Endometrial microvascular endothelial cells (primary cell): ENCODE measurements at regions not wholly inside any gene's neighbourhood (a gene's known extent, or its start where the extent isn't known, plus 50 kb on each side); places are given as distances from the start of the nearest gene placed in this dataset.

Experiments
- in situ Hi-C: cut with HindIII; loops from 2 replicates; pipeline ENCODE4 v1.10.0; 2017; ENCODE audit warnings: low sequenced_read_pairs, low pct_unique_long_range_greater_than_20kb; ENCODE audit errors: inconsistent ontology term

DNA sequence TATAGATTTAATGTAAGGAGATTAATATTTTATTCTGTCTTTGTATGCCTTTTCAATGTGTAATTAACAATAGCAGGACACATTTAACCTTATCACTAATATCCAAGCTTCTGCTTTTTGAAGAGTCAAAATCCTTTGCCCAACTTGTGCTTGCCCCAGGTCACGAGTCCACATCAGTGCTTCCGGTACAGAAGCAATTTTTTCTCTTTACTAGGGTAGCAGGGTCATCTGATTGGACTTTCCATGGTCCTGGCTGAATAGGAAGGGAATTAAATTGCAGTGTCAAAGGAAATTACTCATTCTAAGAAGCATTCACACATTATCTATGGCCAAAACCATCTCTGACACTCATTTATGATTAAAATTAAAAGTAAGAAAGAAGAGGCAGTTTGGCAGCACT is 460.5 kb upstream of the ADGRL2 start:
- in situ Hi-C loops, result no loop called here

DNA sequence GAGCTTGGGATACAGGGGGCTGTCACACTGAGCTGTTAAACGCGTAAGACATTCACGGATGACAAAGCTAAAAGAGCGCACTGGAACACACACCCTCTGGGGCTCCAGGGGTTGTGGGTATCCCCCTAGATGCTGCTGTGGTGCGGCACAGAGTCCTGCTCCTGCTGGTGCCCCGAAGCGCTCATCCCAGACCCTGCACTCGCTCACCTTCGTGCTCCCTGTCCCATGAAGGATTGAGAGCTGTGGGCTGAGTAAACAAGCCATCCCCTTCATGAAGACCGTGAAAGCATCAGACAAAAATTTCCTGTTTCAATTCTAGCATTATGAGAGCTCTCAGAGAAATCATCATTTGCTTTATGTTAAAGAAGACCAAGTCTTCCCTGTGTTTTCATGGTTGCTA is 463.5 kb upstream of the ADGRL2 start:
- in situ Hi-C loops, result no loop called here

DNA sequence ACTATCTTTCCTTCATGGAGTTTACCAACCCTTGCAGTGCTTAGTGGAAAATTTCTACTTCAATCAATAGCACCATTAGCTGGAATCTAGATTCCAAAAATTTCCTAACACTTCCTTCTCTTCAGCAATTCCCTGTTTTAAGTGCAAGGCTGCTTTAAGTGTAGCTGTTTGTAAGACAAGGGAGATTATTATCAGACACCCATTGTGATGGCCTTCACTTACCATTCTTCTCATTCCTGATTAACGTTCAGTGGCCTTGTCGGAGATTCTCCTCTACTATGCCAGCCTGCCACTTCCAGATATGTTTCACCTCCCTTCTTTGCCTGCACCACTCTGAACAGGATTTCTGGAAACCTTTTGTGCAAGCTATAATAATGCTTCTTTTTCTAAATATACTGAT is 464.9 kb upstream of the ADGRL2 start:
- in situ Hi-C loops, result no loop called here

- in situ Hi-C loops, result no loop called here
Measured at GRCh38 chr1:81330521-81330920, 470.2 kb upstream of the ADGRL2 start.

- in situ Hi-C loops, result no loop called here
Measured at GRCh38 chr1:81330111-81330510, 470.6 kb upstream of the ADGRL2 start.

- in situ Hi-C loops, result no loop called here
Measured at GRCh38 chr1:81329041-81329440, 471.7 kb upstream of the ADGRL2 start.

DNA sequence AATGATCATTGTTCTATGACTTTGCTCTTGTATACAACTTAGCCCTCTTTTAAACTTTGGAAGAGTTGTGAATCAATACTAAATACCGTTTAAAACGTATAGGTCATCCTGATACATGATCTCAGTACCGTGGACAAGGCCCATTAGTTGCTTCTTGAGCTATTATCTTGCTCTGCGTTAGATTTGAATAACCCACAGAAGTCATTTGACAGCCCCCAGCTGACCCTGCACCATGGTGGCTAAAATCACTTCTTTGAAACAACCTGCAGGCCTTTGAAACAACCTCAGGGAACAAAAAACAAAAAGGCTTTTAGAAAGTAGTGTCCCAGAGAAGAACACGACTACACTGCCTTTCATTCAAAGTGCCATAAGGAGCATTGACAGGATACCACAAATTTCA is 473.0 kb upstream of the ADGRL2 start:
- in situ Hi-C loops, result no loop called here

DNA sequence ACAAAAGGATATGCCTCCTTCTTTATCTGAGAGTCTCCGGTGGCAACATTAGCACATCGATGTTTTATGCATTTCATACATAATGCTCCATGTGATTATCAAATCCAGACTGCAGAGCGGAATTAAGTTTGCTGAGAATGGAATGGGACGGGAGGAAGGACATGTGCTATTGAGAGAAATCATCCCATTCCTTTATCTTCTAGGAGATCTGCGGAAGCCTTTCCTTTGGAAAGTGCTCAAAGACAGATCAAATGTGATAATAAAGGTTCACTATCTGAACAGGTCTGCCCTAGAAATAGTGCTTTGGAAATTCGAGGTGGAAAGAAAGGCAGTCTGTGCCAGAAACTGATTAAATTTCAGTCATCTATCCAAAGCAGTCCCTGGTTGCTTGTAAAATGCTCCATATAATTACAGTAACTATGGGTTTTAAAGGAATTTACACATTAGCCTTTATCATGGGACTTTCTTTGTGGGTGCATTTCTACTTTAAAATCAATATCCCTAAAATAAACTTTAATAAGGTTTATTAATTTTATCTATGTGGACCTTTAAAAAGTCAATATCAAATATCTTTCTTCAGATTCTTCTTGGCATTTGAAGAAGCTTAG is 473.5 kb upstream of the ADGRL2 start:
- in situ Hi-C loops, result no loop called here

DNA sequence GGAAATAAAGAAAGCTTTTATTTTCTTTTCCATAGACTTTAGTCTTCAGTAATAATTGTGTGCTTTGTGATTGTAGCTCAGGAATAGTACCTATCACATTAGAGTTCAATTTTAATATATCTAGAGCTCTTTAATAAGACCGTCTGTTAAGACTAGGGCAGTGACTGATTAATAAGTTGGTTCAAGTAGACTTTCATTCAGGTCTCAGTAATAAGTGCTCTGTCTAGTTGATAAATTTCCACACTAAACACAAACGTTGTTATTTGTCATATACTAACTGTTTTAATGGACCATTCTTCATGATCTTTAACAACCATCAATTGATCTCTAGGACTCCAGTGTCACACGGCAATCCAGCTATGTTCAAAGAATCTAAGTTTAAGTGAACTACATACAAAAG is 474.5 kb upstream of the ADGRL2 start:
- in situ Hi-C loops, result no loop called here

GRCh38 chr1:81325397-81325796 is 475.3 kb upstream of the ADGRL2 start:
- in situ Hi-C loops, result no loop called here

DNA sequence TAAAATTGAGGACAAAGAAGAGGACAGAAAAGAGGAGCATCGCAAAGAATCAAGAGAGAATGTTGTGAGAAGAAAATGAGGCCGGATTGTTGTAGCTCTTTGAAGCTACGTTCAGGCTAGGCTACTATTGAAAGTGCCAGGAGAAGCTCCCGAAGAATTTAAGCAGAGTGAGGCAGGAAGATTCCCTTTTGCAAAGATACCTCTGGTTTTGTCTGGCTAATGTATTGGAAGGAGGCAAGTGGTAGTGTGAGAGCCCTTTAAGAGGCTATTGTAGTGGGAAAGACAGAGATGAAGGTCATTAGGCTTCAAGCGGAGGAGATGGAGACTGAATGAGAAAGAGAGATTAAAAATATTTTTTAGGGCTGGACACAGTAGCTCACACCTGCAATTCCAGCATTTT is 476.9 kb upstream of the ADGRL2 start:
- in situ Hi-C loops, result no loop called here

DNA sequence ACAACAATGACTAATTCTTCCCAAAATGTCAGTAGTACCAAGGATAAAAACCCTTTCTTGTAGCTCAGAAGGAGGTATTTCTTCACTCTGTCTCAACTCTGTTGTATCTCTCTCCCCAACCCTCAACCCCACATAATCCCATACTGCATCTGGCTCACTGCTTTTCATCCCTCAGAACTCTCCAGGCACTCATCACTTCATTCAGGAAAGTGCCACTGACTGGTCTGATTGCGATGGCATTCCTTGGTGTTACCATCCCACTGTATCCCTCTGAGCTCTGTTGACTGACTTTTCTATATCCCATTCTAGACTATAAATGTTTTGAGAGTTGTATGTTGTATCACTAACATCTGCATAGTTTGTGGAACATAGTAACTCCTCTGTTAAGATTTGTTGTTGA is 483.5 kb upstream of the ADGRL2 start:
- in situ Hi-C loops, result no loop called here

- in situ Hi-C loops, result no loop called here
Measured at GRCh38 chr1:81314513-81315233, 486.1 kb upstream of the ADGRL2 start.

DNA sequence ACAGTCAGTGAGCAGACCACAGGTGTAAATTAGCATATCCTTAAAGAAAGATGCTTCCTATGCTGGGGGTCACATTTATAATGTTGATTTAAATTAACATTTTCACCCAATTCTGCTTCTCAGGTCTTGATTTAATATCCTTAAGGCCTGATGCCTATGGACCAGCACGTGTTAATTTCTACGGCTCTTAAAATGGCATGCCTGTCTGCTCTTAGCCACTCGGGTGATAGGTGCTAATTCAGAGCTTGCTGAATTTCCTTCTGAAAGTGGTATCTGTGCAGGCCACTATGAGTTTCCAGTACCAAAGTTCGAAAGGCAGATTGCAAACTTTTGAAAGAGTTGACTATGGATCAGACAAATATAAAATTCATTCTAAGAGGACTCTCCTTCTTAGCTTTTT is 487.4 kb upstream of the ADGRL2 start:
- in situ Hi-C loops, result no loop called here

DNA sequence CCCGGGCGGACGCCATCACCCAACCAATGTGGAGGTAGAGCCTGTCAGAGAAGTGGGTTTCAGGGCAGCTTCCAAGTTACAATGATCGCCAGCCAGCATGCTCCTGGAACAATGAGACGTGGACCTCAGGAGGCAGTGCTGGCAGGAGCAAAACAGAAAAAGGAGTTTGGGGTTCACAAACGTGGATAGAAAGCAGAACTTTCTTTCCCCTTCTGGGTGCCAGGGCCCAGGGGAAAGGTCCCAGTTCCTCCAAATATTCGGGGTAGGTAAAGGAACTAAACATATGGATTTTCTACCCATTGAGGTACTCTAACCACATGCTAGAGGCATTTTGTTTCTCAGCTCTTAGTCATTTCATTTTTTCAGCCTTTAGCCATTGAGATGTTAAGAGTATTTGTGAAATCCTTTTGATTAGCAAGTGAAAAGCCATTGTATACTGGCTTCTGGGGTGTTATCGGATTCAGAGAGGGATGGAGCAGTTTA is 488.4 kb upstream of the ADGRL2 start:
- in situ Hi-C loops, result no loop called here

DNA sequence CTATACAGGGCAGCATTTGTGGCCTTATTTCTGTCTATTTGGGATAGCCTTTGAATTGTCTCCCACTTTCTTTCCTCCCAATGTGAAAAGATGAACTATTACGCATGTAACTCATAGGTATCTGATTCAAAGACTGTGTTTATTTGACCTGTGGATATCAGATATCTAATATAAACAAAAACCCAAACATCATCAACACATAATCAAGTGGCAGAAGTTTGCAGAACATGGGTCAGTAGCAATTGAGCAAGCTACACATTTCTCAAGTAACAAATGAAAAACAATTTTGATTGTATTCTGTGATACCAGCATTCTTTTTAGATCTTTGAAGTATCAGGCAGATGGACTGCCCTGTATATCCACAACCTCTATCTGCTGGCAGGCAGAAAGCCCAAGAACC is 490.5 kb upstream of the ADGRL2 start:
- in situ Hi-C loops, result no loop called here

DNA sequence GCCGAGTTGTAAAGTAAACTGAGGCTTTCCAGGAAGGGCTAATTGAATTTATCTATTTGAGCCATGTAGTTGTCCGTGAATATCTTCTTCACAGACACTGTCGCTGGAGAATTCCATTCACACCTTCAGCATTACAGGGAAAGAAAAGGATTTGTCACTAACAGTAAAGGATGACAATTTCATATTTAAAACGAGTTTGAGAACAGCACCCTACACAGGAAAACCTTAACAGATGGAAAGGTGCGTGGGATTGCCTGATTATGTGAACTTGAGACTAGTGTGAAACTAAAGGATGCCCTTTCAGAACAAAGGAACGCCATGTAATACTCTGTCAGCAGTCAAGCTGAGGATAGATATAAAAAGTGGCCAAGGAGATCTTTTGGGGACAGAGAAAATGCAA is 492.5 kb upstream of the ADGRL2 start:
- in situ Hi-C loops, result no loop called here

- in situ Hi-C loops, result no loop called here
Measured at GRCh38 chr1:81307786-81308185, 492.9 kb upstream of the ADGRL2 start.

DNA sequence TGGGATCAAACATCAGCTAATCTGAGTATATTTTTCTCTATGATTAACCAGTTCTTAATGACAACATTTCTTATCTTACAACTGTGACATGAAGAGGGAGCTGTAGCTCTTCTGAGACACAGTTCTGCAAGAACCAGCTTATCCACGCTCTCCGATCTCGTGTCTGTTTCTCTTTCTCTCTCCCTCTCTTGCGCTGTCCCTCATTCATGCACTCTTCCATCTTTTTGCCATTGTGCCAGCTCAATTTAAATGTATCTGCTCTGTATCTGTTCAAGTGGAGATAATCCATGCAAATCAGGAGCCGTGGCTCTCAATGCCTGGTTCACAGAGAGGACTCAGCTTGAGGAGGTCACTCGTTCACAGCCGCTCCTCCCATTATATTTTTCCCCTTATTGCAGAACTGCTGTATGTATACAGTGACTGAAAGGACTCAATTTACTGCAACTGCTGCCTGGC is 494.7 kb upstream of the ADGRL2 start:
- in situ Hi-C loops, result no loop called here

DNA sequence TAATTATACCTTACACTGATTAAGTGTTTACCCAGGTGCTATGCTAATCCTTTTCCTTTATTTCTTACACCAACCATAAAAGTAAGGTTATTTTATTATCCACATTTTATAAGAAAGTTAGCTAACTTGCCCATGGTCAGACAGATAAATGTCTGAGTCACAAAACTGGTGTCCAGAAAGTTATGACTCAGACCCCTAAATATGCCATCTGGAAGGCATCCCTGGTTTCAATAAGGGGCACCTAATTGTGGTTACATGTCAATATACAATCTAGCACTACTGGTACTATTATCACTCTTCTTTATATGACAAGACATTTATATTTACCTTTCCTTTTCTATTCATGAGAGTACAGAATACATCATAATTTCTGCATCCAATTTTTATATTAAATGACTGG is 496.5 kb upstream of the ADGRL2 start:
- in situ Hi-C loops, result no loop called here

- in situ Hi-C loops, result no loop called here
Measured at GRCh38 chr1:81299892-81300291, 500.8 kb upstream of the ADGRL2 start.
